Activated T-cell treated with anti-CD3 and anti-CD28 coated beads, Interleukin-2, amount 50 U/mL, for 24 hours (primary cell): ENCODE measurements at regions not wholly inside any gene's neighbourhood (a gene's known extent, or its start where the extent isn't known, plus 50 kb on each side); places are given as distances from the start of the nearest gene placed in this dataset.

ENCODE experiments used
- DNase-seq: peaks from one replicate; pipeline ENCODE4 v3.0.0-alpha.2; 2020
- H3K27ac Mint-ChIP-seq: 2 replicates; pipeline ENCODE4 v1.8.0; 2020; ENCODE audit warnings: mild to moderate bottlenecking, mixed read lengths
- H3K27me3 Mint-ChIP-seq: 2 replicates; pipeline ENCODE4 v1.8.0; 2020; ENCODE audit warnings: mixed read lengths
- H3K36me3 Mint-ChIP-seq: 2 replicates; pipeline ENCODE4 v1.8.0; 2020; ENCODE audit warnings: low read depth, mixed read lengths
- H3K4me1 Mint-ChIP-seq: 2 replicates; pipeline ENCODE4 v1.8.0; 2020; ENCODE audit warnings: low read depth, mixed read lengths
- H3K4me3 Mint-ChIP-seq: 2 replicates; pipeline ENCODE4 v1.8.0; 2020; ENCODE audit warnings: mild to moderate bottlenecking, moderate library complexity, mixed read lengths
- H3K9me3 Mint-ChIP-seq: 2 replicates; pipeline ENCODE4 v1.8.0; 2020; ENCODE audit warnings: mixed read lengths

- Mint-ChIP-seq H3K4me3 (no peak overlapping the region), H3K27me3 (no peaks in the 10 kb centered on the region), H3K9me3 (no peaks in the 10 kb centered on the region), H3K27ac (no peak overlapping the region), H3K36me3 (no peaks in the 10 kb centered on the region), H3K4me1 (peaks cover 6% of the 10 kb centered on the region)
- no peak for DNase-seq
These were observed 324.9 kb downstream of the KCNRG start for GRCh38 chr13:50340146-50340545.

GRCh38 chr13:50340551-50341287, 325.5 kb downstream of the KCNRG start:
- Mint-ChIP-seq H3K4me3 (no peak overlapping the region), H3K27me3 (no peaks in the 10 kb centered on the region), H3K27ac (no peak overlapping the region), H3K9me3 (no peaks in the 10 kb centered on the region), H3K4me1 (peaks cover 6% of the 10 kb centered on the region), H3K36me3 (no peaks in the 10 kb centered on the region)
- DNase-seq: no peak

GRCh38 chr13:50341526-50341925, 326.3 kb downstream of the KCNRG start:
- Mint-ChIP-seq H3K27ac (no peak overlapping the region), H3K36me3 (no peaks in the 10 kb centered on the region), H3K27me3 (peaks cover 4% of the 10 kb centered on the region), H3K9me3 (no peaks in the 10 kb centered on the region), H3K4me1 (peaks cover 6% of the 10 kb centered on the region), H3K4me3 (no peak overlapping the region)
- DNase-seq: no peak

- Mint-ChIP-seq H3K4me1 (peaks cover 6% of the 10 kb centered on the region), H3K36me3 (no peaks in the 10 kb centered on the region), H3K4me3 (no peak overlapping the region), H3K9me3 (no peaks in the 10 kb centered on the region), H3K27me3 (peaks cover 18% of the 10 kb centered on the region), H3K27ac (no peak overlapping the region)
- DNase-seq: no peak
These were observed 329.5 kb downstream of the KCNRG start for GRCh38 chr13:50344717-50345116.

- Mint-ChIP-seq H3K27ac (no peak overlapping the region), H3K4me1 (peaks cover 6% of the 10 kb centered on the region), H3K9me3 (no peaks in the 10 kb centered on the region), H3K27me3 (peaks cover 18% of the 10 kb centered on the region), H3K4me3 (no peak overlapping the region), H3K36me3 (no peaks in the 10 kb centered on the region)
- no peak for DNase-seq
These were observed 330.6 kb downstream of the KCNRG start for GRCh38 chr13:50345804-50346203.

GRCh38 chr13:50348371-50348770, 333.1 kb downstream of the KCNRG start:
- Mint-ChIP-seq H3K9me3 (no peaks in the 10 kb centered on the region), H3K36me3 (no peaks in the 10 kb centered on the region), H3K27ac (no peak overlapping the region), H3K4me1 (peaks cover 10% of the 10 kb centered on the region), H3K27me3 (peaks cover 18% of the 10 kb centered on the region), H3K4me3 (no peak overlapping the region)
- no peak for DNase-seq

GRCh38 chr13:50352720-50353480, 337.7 kb downstream of the KCNRG start:
- peaks cover 28% of the 10 kb centered on the region for H3K4me1 Mint-ChIP-seq
- peaks cover 6% of the 10 kb centered on the region for H3K27me3 Mint-ChIP-seq
- H3K27ac Mint-ChIP-seq: no peak overlapping the region
- H3K36me3 Mint-ChIP-seq: no peaks in the 10 kb centered on the region
- no peaks in the 10 kb centered on the region for H3K9me3 Mint-ChIP-seq
- no peak overlapping the region for H3K4me3 Mint-ChIP-seq
- DNase-seq: no peak

- H3K27me3 Mint-ChIP-seq: peaks cover under 1% of the 10 kb centered on the region
- H3K9me3 Mint-ChIP-seq: no peaks in the 10 kb centered on the region
- H3K4me1 Mint-ChIP-seq: peaks cover 37% of the 10 kb centered on the region
- H3K4me3 Mint-ChIP-seq: no peak overlapping the region
- no peak for DNase-seq
- H3K27ac Mint-ChIP-seq: no peak overlapping the region
- no peaks in the 10 kb centered on the region for H3K36me3 Mint-ChIP-seq
These were observed 338.6 kb downstream of the KCNRG start for GRCh38 chr13:50353651-50354415.

- H3K4me3 Mint-ChIP-seq: no peak overlapping the region
- no peak for DNase-seq
These were observed 340.6 kb downstream of the KCNRG start for GRCh38 chr13:50355797-50356196.

GRCh38 chr13:50357136-50357535, 341.9 kb downstream of the KCNRG start:
- no peak overlapping the region for H3K27ac Mint-ChIP-seq

More at GRCh38 chr13:50355797-50356196, 340.6 kb downstream of the KCNRG start:
- Mint-ChIP-seq H3K4me1 (peaks cover 51% of the 10 kb centered on the region), H3K36me3 (no peaks in the 10 kb centered on the region), H3K27ac (no peak overlapping the region), H3K27me3 (peaks cover 5% of the 10 kb centered on the region), H3K9me3 (no peaks in the 10 kb centered on the region)

GRCh38 chr13:50357586-50358118, 342.4 kb downstream of the KCNRG start:
- H3K4me3 Mint-ChIP-seq: no peak overlapping the region
- no peaks in the 10 kb centered on the region for H3K9me3 Mint-ChIP-seq
- H3K27ac Mint-ChIP-seq: no peak overlapping the region
- no peak for DNase-seq
- no peaks in the 10 kb centered on the region for H3K36me3 Mint-ChIP-seq
- peaks cover 5% of the 10 kb centered on the region for H3K27me3 Mint-ChIP-seq
- H3K4me1 Mint-ChIP-seq: peaks cover 61% of the 10 kb centered on the region

More at GRCh38 chr13:50357136-50357535, 341.9 kb downstream of the KCNRG start:
- H3K27me3 Mint-ChIP-seq: peaks cover 5% of the 10 kb centered on the region
- no peak overlapping the region for H3K4me3 Mint-ChIP-seq
- H3K4me1 Mint-ChIP-seq: peaks cover 58% of the 10 kb centered on the region
- DNase-seq: no peak
- H3K9me3 Mint-ChIP-seq: no peaks in the 10 kb centered on the region
- no peaks in the 10 kb centered on the region for H3K36me3 Mint-ChIP-seq

- DNase-seq: no peak
- Mint-ChIP-seq H3K4me1 (peaks cover 56% of the 10 kb centered on the region), H3K27me3 (peaks cover 6% of the 10 kb centered on the region), H3K4me3 (no peak overlapping the region), H3K36me3 (no peaks in the 10 kb centered on the region), H3K27ac (no peak overlapping the region), H3K9me3 (no peaks in the 10 kb centered on the region)
These were observed 343.2 kb downstream of the KCNRG start for GRCh38 chr13:50358231-50359040.

GRCh38 chr13:50359041-50359367, 343.8 kb downstream of the KCNRG start:
- no peak for DNase-seq
- no peak overlapping the region for H3K27ac Mint-ChIP-seq
- H3K36me3 Mint-ChIP-seq: no peaks in the 10 kb centered on the region
- no peaks in the 10 kb centered on the region for H3K9me3 Mint-ChIP-seq
- peaks cover 51% of the 10 kb centered on the region for H3K4me1 Mint-ChIP-seq
- H3K4me3 Mint-ChIP-seq: no peak overlapping the region
- H3K27me3 Mint-ChIP-seq: peaks cover 8% of the 10 kb centered on the region

- H3K27me3 Mint-ChIP-seq: peaks cover 10% of the 10 kb centered on the region
- H3K27ac Mint-ChIP-seq: no peak overlapping the region
- no peak for DNase-seq
- H3K4me3 Mint-ChIP-seq: no peak overlapping the region
- H3K36me3 Mint-ChIP-seq: no peaks in the 10 kb centered on the region
- H3K9me3 Mint-ChIP-seq: no peaks in the 10 kb centered on the region
- H3K4me1 Mint-ChIP-seq: peaks cover 48% of the 10 kb centered on the region
These were observed 344.5 kb downstream of the KCNRG start for GRCh38 chr13:50359779-50360178.
